Spleen (tissue), 7 donors: ENCODE measurements at regions not wholly inside any gene's neighbourhood (a gene's known extent, or its start where the extent isn't known, plus 50 kb on each side); places are given as distances from the start of the nearest gene placed in this dataset.

Experiments
- CTCF ChIP-seq, 11 experiments: fragments of 200-600 bp in 7 of 11; fragments of 450-650 bp in 4 of 11; sonication (generic) in 4 of 11; IDR thresholded peaks in 8 of 11; conservative IDR thresholded peaks in 3 of 11; 1 replicate in 7 of 11; 2 replicates in 4 of 11; pipeline versions ENCODE4 v1.4.0 to v1.8.0; 2016 to 2021; ENCODE audit warnings: antibody characterized with exemption in 11 of 11, inconsistent platforms in 4 of 11, mild to moderate bottlenecking in 1 of 11
- POLR2A ChIP-seq, 3 donors: fragments of 450-650 bp; IDR thresholded peaks; one replicate each; pipeline ENCODE4 v1.5.1; 2017; ENCODE audit warnings: antibody characterized with exemption in 3 of 3, mild to moderate bottlenecking in 1 of 3
- POLR2AphosphoS5 ChIP-seq, 3 donors: sonication (generic); formaldehyde crosslinking; IDR thresholded peaks; one replicate each; pipeline ENCODE4 v1.5.1; 2017; ENCODE audit warnings: antibody characterized with exemption in 3 of 3
- donor health status: DM: no; HTN: no; CAD: no; lungs with moderate emphysema.
- donor health status: DM: no; HTN: no; CAD: no.
- donor health status: DM: no; HTN: no; CAD: no.

- TF ChIP-seq CTCF (IDR thresholded peaks at IDR 0.05 in 8 of 11, conservative IDR thresholded peaks at IDR 0.05 in 3 of 11): no peak
- TF ChIP-seq POLR2A (IDR thresholded peaks at IDR 0.05): no peak
- TF ChIP-seq POLR2AphosphoS5 (IDR thresholded peaks at IDR 0.05): no peak
Measured at GRCh38 chr4:29565256-29565655, 1154.9 kb upstream of the PCDH7 start.
